Liver (tissue), 8 donors: ENCODE measurements at regions not wholly inside any gene's neighbourhood (a gene's known extent, or its start where the extent isn't known, plus 50 kb on each side); places are given as distances from the start of the nearest gene placed in this dataset.

Source experiments
- DNase-seq: peaks from one replicate; pipeline ENCODE4 v3.0.0-alpha.2; 2017; ENCODE audit warnings: low spot score
- H3K27ac ChIP-seq, 2 donors: one replicate each; pipeline ENCODE4 v1.7.0; 2013; ENCODE audit warnings: inconsistent platforms in 2 of 2, low read length in 2 of 2, control low read depth in 1 of 2, low read depth in 1 of 2, mild to moderate bottlenecking in 1 of 2
- H3K27me3 ChIP-seq, 4 donors: one replicate each; pipeline versions ENCODE4 v1.6.1 to v1.7.0; 2013; ENCODE audit warnings: low read length in 3 of 4, inconsistent platforms in 1 of 4, mild to moderate bottlenecking in 1 of 4, moderate library complexity in 1 of 4; ENCODE audit not compliant: control insufficient read depth in 4 of 4, insufficient read depth in 4 of 4
- H3K36me3 ChIP-seq, 4 donors: one replicate each; pipeline versions ENCODE4 v1.6.1 to v1.7.0; 2013; ENCODE audit warnings: low read length in 3 of 4, mild to moderate bottlenecking in 3 of 4, low read depth in 1 of 4, moderate library complexity in 1 of 4; ENCODE audit not compliant: control insufficient read depth in 4 of 4, insufficient read depth in 3 of 4
- H3K4me1 ChIP-seq, 4 donors: one replicate each; pipeline versions ENCODE4 v1.6.1 to v1.7.0; 2013; ENCODE audit warnings: low read length in 3 of 4, mild to moderate bottlenecking in 3 of 4, moderate library complexity in 1 of 4; ENCODE audit not compliant: control insufficient read depth in 4 of 4, insufficient read depth in 4 of 4
- H3K4me3 ChIP-seq, 3 donors: one replicate each; pipeline versions ENCODE4 v1.6.1 to v1.7.0; 2013; ENCODE audit warnings: low read length in 3 of 3, control low read depth in 1 of 3, low read depth in 1 of 3, mild to moderate bottlenecking in 1 of 3
- H3K9ac ChIP-seq, 2 donors: one replicate each; pipeline ENCODE4 v1.7.0; 2013; ENCODE audit warnings: low read length in 2 of 2, mild to moderate bottlenecking in 2 of 2, moderate library complexity in 2 of 2, control low read depth in 1 of 2, low read depth in 1 of 2
- H3K9me3 ChIP-seq, 4 donors: one replicate each; pipeline versions ENCODE4 v1.6.1 to v1.7.0; 2013; ENCODE audit warnings: low read length in 3 of 4; ENCODE audit not compliant: control insufficient read depth in 4 of 4
- ATF3 ChIP-seq: IDR thresholded peaks from 2 replicates; pipeline ENCODE4 v1.6.1; 2016; ENCODE audit warnings: antibody characterized with exemption
- CTCF ChIP-seq: fragments of 150-350 bp; IDR thresholded peaks from 2 replicates; pipeline ENCODE4 v1.5.1; 2017; ENCODE audit warnings: improper control_type of control experiment, low read depth, low read length; ENCODE audit not compliant: missing input control
- FOXA1 ChIP-seq: IDR thresholded peaks from 2 replicates; pipeline ENCODE4 v1.6.1; 2016; ENCODE audit warnings: antibody characterized with exemption
- FOXA2 ChIP-seq: IDR thresholded peaks from 2 replicates; pipeline ENCODE4 v1.6.1; 2016; ENCODE audit warnings: antibody characterized with exemption
- GABPA ChIP-seq, 2 donors: IDR thresholded peaks in 1 of 2; conservative IDR thresholded peaks in 1 of 2; 2 replicates each; pipeline ENCODE4 v1.6.1; 2016; ENCODE audit warnings: antibody characterized with exemption in 2 of 2, mild to moderate bottlenecking in 1 of 2, moderate library complexity in 1 of 2
- HNF4A ChIP-seq, 2 donors: conservative IDR thresholded peaks; 2 replicates each; pipeline ENCODE4 v1.6.1; 2016; ENCODE audit warnings: antibody characterized with exemption in 2 of 2, mild to moderate bottlenecking in 2 of 2
- HNF4G ChIP-seq: IDR thresholded peaks from 2 replicates; pipeline ENCODE4 v1.6.1; 2016; ENCODE audit warnings: antibody characterized with exemption
- REST ChIP-seq: IDR thresholded peaks from 2 replicates; pipeline ENCODE4 v1.6.1; 2016; ENCODE audit warnings: antibody characterized with exemption, mild to moderate bottlenecking
- TAF1 ChIP-seq: conservative IDR thresholded peaks from 2 replicates; pipeline ENCODE4 v1.6.1; 2016; ENCODE audit warnings: antibody characterized with exemption, mild to moderate bottlenecking
- WGBS: extraction: QIAGEN DNeasy Blood & Tissue Kit; methylation state at CpG from one replicate; pipeline ENCODE4 v1.1.7; 2013; 5-methylcytosine and 5-hydroxymethylcytosine counted together
- TF ChIP-seq, protein P1 (sequence below): IDR thresholded peaks from 2 replicates; pipeline ENCODE4 v1.6.1; 2016; ENCODE audit warnings: antibody characterized with exemption
- TF ChIP-seq, protein P2 (sequence below): IDR thresholded peaks from 2 replicates; pipeline ENCODE4 v1.6.1; 2016; ENCODE audit warnings: antibody characterized with exemption
- donor health status: healthy.
- donor health status: healthy.
- donor health status: healthy.
- donor health status: healthy.
- donor health status: healthy.

DNA sequence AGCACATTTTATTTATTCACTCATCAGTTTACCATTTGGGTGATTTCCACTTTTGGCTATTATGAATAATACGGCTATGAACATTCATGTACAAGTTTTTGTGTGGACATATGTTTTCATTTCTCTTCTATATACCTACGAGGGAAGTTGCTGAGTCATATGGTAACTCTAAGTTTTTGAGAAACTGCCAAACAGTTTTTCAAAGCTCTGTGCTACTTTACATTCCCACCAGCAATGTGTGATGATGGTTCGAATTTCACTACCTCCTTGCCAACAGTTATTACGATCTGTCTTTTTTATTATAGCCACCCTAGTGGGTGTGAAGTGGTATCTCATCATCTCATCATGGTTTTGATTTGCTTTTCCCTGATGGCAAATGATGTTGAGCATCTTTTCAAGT lies 63.7 kb upstream of the MRTFB start:
- Histone ChIP-seq H3K27me3 (no peaks in the 10 kb centered on the region), H3K9ac (no peak overlapping the region)
- DNase-seq, result no peak

More for the DNA sequence above, 63.7 kb upstream of the MRTFB start:
- Histone ChIP-seq H3K27ac (no peak overlapping the region), H3K36me3 (no peaks in the 10 kb centered on the region), H3K9me3 (no peaks in the 10 kb centered on the region), H3K4me3 (no peak overlapping the region), H3K4me1 (peaks cover 0 to 6% (median under 1%) of the 10 kb centered on the region in 4 donors)
- WGBS, result 69% methylated on average over 4 of the region's 4 CpGs
- TF ChIP-seq REST (no peak), TAF1 (no peak), ATF3 (no peak), HNF4A (conservative IDR thresholded peaks at IDR 0.05) (no peak), FOXA1 (no peak), CTCF (no peak), FOXA2 (no peak), GABPA (IDR thresholded peaks at IDR 0.05 in 1 of 2, conservative IDR thresholded peaks at IDR 0.05 in 1 of 2) (no peak), HNF4G (no peak)
- TF ChIP-seq, protein P1, sequence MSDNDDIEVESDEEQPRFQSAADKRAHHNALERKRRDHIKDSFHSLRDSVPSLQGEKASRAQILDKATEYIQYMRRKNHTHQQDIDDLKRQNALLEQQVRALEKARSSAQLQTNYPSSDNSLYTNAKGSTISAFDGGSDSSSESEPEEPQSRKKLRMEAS, result no peak
- TF ChIP-seq, protein P2, sequence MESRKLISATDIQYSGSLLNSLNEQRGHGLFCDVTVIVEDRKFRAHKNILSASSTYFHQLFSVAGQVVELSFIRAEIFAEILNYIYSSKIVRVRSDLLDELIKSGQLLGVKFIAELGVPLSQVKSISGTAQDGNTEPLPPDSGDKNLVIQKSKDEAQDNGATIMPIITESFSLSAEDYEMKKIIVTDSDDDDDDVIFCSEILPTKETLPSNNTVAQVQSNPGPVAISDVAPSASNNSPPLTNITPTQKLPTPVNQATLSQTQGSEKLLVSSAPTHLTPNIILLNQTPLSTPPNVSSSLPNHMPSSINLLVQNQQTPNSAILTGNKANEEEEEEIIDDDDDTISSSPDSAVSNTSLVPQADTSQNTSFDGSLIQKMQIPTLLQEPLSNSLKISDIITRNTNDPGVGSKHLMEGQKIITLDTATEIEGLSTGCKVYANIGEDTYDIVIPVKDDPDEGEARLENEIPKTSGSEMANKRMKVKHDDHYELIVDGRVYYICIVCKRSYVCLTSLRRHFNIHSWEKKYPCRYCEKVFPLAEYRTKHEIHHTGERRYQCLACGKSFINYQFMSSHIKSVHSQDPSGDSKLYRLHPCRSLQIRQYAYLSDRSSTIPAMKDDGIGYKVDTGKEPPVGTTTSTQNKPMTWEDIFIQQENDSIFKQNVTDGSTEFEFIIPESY, result no peak
